ENCODE measurements at regions not wholly inside any gene's neighbourhood (a gene's known extent, or its start where the extent isn't known, plus 50 kb on each side); places are given as distances from the start of the nearest gene placed in this dataset.

DNA sequence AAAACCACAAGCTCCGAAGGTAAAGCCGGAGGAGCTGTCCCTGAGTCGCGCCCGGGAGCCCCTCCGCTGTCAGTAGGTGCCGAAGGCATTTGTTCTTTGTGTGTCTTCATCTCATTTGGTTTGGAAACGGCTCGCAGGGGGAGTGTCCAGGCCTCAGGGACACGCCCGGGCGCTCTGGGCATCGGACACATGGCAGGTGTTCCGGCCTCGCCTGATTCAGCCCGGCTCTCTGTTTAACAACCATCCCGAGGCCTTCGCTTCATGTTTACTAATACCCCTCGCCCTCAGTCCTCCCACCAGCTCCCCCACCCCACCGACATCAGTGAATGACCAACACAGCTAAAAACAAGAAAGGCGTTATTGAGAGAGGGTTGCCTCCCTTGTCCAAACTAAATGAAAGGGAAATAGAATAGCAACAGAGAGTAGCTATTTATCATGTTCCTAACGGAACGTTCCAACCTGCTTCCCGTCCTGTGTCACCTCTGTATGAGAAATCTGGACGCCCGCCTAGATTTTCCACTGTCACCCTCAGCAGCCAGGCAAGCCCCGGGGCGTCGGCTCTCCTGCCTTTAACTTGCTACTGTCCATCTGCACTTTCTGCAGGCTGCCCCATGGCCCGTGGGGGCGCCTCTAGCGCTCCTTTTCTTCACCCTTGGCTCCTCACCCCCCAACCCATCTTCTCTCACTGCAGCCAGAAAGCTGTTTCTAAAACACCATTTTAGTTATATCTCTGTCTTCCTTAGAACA lies 73.9 kb downstream of the MYCN start:
- no peak overlapping the region for H3K27ac ChIP-seq
- no peak overlapping the region for H3K4me3 ChIP-seq
- no peak for TF ChIP-seq POLR2A (IDR thresholded peaks at IDR 0.05)
- TF ChIP-seq, protein P1, sequence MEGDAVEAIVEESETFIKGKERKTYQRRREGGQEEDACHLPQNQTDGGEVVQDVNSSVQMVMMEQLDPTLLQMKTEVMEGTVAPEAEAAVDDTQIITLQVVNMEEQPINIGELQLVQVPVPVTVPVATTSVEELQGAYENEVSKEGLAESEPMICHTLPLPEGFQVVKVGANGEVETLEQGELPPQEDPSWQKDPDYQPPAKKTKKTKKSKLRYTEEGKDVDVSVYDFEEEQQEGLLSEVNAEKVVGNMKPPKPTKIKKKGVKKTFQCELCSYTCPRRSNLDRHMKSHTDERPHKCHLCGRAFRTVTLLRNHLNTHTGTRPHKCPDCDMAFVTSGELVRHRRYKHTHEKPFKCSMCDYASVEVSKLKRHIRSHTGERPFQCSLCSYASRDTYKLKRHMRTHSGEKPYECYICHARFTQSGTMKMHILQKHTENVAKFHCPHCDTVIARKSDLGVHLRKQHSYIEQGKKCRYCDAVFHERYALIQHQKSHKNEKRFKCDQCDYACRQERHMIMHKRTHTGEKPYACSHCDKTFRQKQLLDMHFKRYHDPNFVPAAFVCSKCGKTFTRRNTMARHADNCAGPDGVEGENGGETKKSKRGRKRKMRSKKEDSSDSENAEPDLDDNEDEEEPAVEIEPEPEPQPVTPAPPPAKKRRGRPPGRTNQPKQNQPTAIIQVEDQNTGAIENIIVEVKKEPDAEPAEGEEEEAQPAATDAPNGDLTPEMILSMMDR (IDR thresholded peaks at IDR 0.05) = no peak
- TF ChIP-seq POLR2AphosphoS5 (IDR thresholded peaks at IDR 0.05) = no peak
- H3K9me3 ChIP-seq = no peaks in the 10 kb centered on the region
- 30% methylated on average over 32 of the region's 32 CpGs for WGBS
- intact Hi-C loops (cut with DNase I) = no loop called here
- H3K27me3 ChIP-seq (replicated peaks; ENCODE audit: insufficient read depth) = no peaks in the 10 kb centered on the region
- DNase-seq (ENCODE audit: low spot score) = peak; percentile 8
- H3K4me1 ChIP-seq (replicated peaks) = peaks cover 4% of the 10 kb centered on the region
- H3K36me3 ChIP-seq = no peaks in the 10 kb centered on the region

DNA sequence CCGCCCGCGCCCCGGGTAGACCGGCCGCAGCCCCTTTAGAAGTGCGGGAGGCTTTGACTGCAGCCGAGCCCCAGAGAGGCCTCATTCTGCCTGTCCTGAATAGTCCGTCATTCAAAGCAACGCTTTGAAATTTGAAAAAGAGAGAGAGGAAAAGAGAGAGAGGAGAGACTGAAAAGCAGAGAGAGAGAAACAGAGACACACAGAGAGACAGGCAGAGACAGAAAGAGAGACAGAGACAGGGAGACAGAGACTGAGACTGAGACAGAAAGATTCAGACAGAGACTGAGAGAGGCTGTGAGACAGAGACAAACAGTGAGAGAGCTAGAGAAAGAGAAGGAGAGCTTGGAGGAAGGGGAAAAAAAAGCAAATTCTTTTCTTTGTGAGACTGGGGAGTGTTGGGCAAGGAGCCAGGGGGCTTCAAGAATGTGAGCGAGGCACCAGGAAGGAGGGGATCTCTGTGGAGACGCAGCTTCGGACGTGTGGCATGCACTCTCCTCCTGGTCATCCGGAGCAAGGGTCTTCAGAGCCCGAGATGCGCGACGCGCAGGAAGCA lies 73.1 kb downstream of the MYCN start:
- 32% methylated on average over 20 of the region's 20 CpGs for WGBS
- DNase-seq (ENCODE audit: low spot score) = no peak
- intact Hi-C loops (cut with DNase I) = no loop called here
- no peaks in the 10 kb centered on the region for H3K27me3 ChIP-seq (replicated peaks; ENCODE audit: insufficient read depth)
- H3K4me3 ChIP-seq = no peak overlapping the region
- H3K4me1 ChIP-seq (replicated peaks) = peaks cover 4% of the 10 kb centered on the region
- no peak overlapping the region for H3K27ac ChIP-seq
- H3K36me3 ChIP-seq = no peaks in the 10 kb centered on the region
- TF ChIP-seq POLR2A (IDR thresholded peaks at IDR 0.05) (no peak), POLR2AphosphoS5 (IDR thresholded peaks at IDR 0.05) (no peak)
- H3K9me3 ChIP-seq = no peaks in the 10 kb centered on the region

DNA sequence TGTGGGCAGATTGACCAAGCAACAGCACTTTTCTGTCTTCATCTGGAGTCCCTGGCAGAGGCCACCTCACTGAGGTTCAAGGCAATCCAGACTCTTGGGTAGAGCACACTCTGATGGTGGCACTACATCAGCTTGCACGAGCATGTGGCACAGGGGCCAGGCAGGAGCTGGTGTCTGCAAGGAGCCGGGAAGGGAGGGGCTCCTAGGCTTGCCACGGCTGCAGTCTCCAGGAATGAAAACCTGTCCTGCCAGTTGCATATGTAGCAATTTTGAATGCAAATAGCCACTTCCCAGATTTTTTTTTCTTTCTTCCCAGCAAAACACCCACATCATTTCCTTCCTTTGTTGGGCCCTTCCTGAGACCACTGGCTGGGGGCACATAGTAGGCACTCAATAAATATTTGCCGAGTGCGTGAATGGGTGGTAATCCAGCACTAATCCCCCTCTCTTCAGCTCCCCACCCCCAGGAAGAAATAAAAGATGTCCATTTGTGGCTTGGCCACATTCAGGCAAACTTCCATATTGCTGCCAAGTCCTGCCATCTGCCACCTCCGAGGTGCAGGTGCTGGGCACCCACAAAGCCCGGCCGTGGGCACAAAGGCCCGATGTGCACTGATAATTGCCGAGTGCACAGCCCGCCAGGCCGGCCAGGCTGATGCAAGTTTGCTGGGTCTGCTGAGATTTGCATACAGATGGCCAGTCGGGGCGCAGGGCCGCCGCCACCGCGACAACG lies 72.4 kb downstream of the MYCN start:
- peak; percentile 67 for DNase-seq (ENCODE audit: low spot score)
- H3K27ac ChIP-seq = no peak overlapping the region

DNA sequence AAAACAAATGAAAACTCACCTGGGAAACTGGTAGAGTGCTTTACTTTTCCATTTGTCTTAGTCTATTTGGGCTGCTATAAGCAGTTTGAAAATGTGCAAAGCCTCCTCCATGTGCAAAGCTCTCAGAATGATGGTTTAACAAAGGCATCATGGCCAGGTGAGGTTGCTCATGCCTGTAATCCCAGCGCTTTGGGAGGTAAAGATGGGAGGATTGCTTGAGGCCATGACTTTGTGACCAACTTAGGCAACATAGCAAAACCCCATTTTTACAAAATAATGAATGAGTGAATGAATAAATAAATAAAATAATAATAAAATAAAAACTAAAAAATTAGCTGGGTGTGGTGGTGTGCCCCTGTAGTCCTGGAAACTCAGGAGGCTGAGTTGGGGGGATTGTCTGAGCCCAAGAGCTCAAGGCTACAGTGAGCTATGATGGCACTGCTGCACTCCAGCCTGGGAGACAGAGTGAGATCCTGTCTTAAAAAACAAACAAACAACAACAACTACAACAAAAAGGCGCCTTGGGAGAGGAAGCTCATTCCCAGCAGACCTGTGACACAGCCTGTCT lies 71.8 kb downstream of the MYCN start:
- Histone ChIP-seq H3K4me3 (no peak overlapping the region), H3K9me3 (no peaks in the 10 kb centered on the region), H3K36me3 (no peaks in the 10 kb centered on the region), H3K27ac (no peak overlapping the region), H3K27me3 (replicated peaks; ENCODE audit: insufficient read depth) (no peaks in the 10 kb centered on the region), H3K4me1 (replicated peaks) (peaks cover 4% of the 10 kb centered on the region)
- whole genome bisulfite sequencing = 91% methylated on average over 2 of the region's 2 CpGs
- TF ChIP-seq POLR2AphosphoS5 (IDR thresholded peaks at IDR 0.05) = no peak
- no peak for DNase-seq (ENCODE audit: low spot score)
- intact Hi-C loops (cut with DNase I) = no loop called here

More for the DNA sequence above, 72.4 kb downstream of the MYCN start:
- TF ChIP-seq POLR2A (IDR thresholded peaks at IDR 0.05) = no peak
- TF ChIP-seq, protein P1 (IDR thresholded peaks at IDR 0.05) = no peak
- no peak for TF ChIP-seq POLR2AphosphoS5 (IDR thresholded peaks at IDR 0.05)
- intact Hi-C loops (cut with DNase I) = no loop called here
- Histone ChIP-seq H3K27me3 (replicated peaks; ENCODE audit: insufficient read depth) (no peaks in the 10 kb centered on the region), H3K4me3 (no peak overlapping the region), H3K36me3 (no peaks in the 10 kb centered on the region), H3K9me3 (no peaks in the 10 kb centered on the region), H3K4me1 (replicated peaks) (peaks cover 4% of the 10 kb centered on the region)
- whole genome bisulfite sequencing = 19% methylated on average over 19 of the region's 19 CpGs

DNA sequence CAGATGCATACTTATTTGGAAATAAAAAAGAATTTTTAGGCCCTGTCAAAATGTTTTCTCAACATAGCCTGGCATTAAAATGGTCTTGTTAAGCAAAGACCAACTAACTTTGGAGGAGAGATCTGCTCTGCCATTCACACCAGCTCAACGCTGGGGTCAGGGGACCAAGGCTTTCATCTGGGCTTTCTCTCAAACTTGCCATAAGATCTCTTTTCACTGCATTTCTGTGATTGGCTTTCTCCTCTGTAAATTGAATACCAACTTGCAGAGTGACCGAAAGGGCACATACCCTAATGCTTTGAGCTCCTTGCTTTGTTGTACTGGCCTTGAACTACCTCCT lies 71.2 kb downstream of the MYCN start:
- Histone ChIP-seq H3K4me3 (no peak overlapping the region), H3K36me3 (no peaks in the 10 kb centered on the region), H3K27ac (no peak overlapping the region), H3K4me1 (replicated peaks) (peaks cover 4% of the 10 kb centered on the region), H3K9me3 (no peaks in the 10 kb centered on the region), H3K27me3 (replicated peaks; ENCODE audit: insufficient read depth) (no peaks in the 10 kb centered on the region)
- DNase-seq (ENCODE audit: low spot score) = no peak
- WGBS = 88% methylated on average over 2 of the region's 2 CpGs
- TF ChIP-seq, protein P1 (IDR thresholded peaks at IDR 0.05) = no peak
- no peak for TF ChIP-seq POLR2AphosphoS5 (IDR thresholded peaks at IDR 0.05)
- TF ChIP-seq POLR2A (IDR thresholded peaks at IDR 0.05) = no peak
- intact Hi-C loops (cut with DNase I) = no loop called here
